GM21367 (cell line): ENCODE measurements at regions not wholly inside any gene's neighbourhood (a gene's known extent, or its start where the extent isn't known, plus 50 kb on each side); places are given as distances from the start of the nearest gene placed in this dataset.
A peak's percentile ranks its signal among the peaks of the same experiment; 100 is the strongest.

ENCODE experiments used
- ATAC-seq: cut with Tn5 transposase; IDR thresholded peaks from one replicate; pipeline ENCODE4 v1.9.1; 2021; ENCODE audit not compliant: unreplicated experiment

GRCh38 chr12:92089559-92089958 is 56.1 kb downstream of the BTG1 start:
- no peak for ATAC-seq

- no peak for ATAC-seq
Measured at GRCh38 chr12:92088805-92089204, 56.8 kb downstream of the BTG1 start.

- ATAC-seq: no peak
Measured at GRCh38 chr12:92085736-92086040, 60.0 kb downstream of the BTG1 start.

- ATAC-seq: peak; percentile 42
Measured at GRCh38 chr12:92085040-92085735, 60.5 kb downstream of the BTG1 start.

- no peak for ATAC-seq
Measured at GRCh38 chr12:92080911-92081285, 64.7 kb downstream of the BTG1 start.

GRCh38 chr12:92079054-92079385 is 66.6 kb downstream of the BTG1 start:
- no peak for ATAC-seq

- ATAC-seq: no peak
Measured at GRCh38 chr12:92078167-92079053, 67.2 kb downstream of the BTG1 start.

GRCh38 chr12:92077530-92077929 is 68.1 kb downstream of the BTG1 start:
- no peak for ATAC-seq

GRCh38 chr12:92076101-92076500 is 69.5 kb downstream of the BTG1 start:
- ATAC-seq: no peak

GRCh38 chr12:92075425-92075914 is 70.2 kb downstream of the BTG1 start:
- ATAC-seq: no peak

GRCh38 chr12:92074889-92075288 is 70.8 kb downstream of the BTG1 start:
- ATAC-seq: no peak

GRCh38 chr12:92073094-92073493 is 72.6 kb downstream of the BTG1 start:
- no peak for ATAC-seq

GRCh38 chr12:92072112-92072511 is 73.5 kb downstream of the BTG1 start:
- ATAC-seq: no peak

GRCh38 chr12:92070864-92071445 is 74.7 kb downstream of the BTG1 start:
- no peak for ATAC-seq

GRCh38 chr12:92070054-92070863 is 75.4 kb downstream of the BTG1 start:
- ATAC-seq: no peak

GRCh38 chr12:92068459-92068858 is 77.2 kb downstream of the BTG1 start:
- ATAC-seq: no peak

- ATAC-seq: no peak
Measured at GRCh38 chr12:92065639-92066038, 80.0 kb downstream of the BTG1 start.

GRCh38 chr12:92065018-92065499 is 80.6 kb downstream of the BTG1 start:
- ATAC-seq: peak; percentile 47

GRCh38 chr12:92064422-92064821 is 81.2 kb downstream of the BTG1 start:
- no peak for ATAC-seq

GRCh38 chr12:92063641-92064040 is 82.0 kb downstream of the BTG1 start:
- ATAC-seq: no peak
